Nephron progenitor cell (in vitro differentiated cells): ENCODE measurements at regions not wholly inside any gene's neighbourhood (a gene's known extent, or its start where the extent isn't known, plus 50 kb on each side); places are given as distances from the start of the nearest gene placed in this dataset.

ENCODE experiments used
- DNase-seq: peaks from one replicate; pipeline ENCODE4 v3.0.0; 2021
- H3K27ac Mint-ChIP-seq: 2 replicates; pipeline ENCODE4 v1.8.0; 2021; ENCODE audit warnings: mild to moderate bottlenecking, moderate library complexity, mixed read lengths
- H3K27me3 Mint-ChIP-seq: 2 replicates; pipeline ENCODE4 v1.8.0; 2021; ENCODE audit warnings: mild to moderate bottlenecking, low read depth, mixed read lengths; ENCODE audit not compliant: poor library complexity
- H3K36me3 Mint-ChIP-seq: 2 replicates; pipeline ENCODE4 v1.8.0; 2021; ENCODE audit warnings: low read depth, mixed read lengths
- H3K4me1 Mint-ChIP-seq: 2 replicates; pipeline ENCODE4 v1.8.0; 2021; ENCODE audit warnings: mixed read lengths
- H3K4me3 Mint-ChIP-seq: 2 replicates; pipeline ENCODE4 v1.8.0; 2021; ENCODE audit warnings: mild to moderate bottlenecking, moderate library complexity, mixed read lengths
- H3K9me3 Mint-ChIP-seq: 2 replicates; pipeline ENCODE4 v1.8.0; 2021; ENCODE audit warnings: mild to moderate bottlenecking, moderate library complexity, mixed read lengths
- TF ChIP-seq, protein P1 (sequence below): fragments of 200-600 bp; sonication (generic); IDR thresholded peaks from 2 replicates; pipeline ENCODE4 v1.5.0; 2021; ENCODE audit warnings: antibody characterized with exemption

GRCh38 chr6:169984181-169985120 is 233.0 kb downstream of the ERMARD start:
- Mint-ChIP-seq H3K36me3 (no peaks in the 10 kb centered on the region), H3K4me1 (peaks cover 22% of the 10 kb centered on the region), H3K4me3 (no peak overlapping the region), H3K27me3 (peaks cover 14% of the 10 kb centered on the region), H3K27ac (no peak overlapping the region), H3K9me3 (no peaks in the 10 kb centered on the region)
- TF ChIP-seq, protein P1, sequence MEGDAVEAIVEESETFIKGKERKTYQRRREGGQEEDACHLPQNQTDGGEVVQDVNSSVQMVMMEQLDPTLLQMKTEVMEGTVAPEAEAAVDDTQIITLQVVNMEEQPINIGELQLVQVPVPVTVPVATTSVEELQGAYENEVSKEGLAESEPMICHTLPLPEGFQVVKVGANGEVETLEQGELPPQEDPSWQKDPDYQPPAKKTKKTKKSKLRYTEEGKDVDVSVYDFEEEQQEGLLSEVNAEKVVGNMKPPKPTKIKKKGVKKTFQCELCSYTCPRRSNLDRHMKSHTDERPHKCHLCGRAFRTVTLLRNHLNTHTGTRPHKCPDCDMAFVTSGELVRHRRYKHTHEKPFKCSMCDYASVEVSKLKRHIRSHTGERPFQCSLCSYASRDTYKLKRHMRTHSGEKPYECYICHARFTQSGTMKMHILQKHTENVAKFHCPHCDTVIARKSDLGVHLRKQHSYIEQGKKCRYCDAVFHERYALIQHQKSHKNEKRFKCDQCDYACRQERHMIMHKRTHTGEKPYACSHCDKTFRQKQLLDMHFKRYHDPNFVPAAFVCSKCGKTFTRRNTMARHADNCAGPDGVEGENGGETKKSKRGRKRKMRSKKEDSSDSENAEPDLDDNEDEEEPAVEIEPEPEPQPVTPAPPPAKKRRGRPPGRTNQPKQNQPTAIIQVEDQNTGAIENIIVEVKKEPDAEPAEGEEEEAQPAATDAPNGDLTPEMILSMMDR = no peak
- no peak for DNase-seq

DNA sequence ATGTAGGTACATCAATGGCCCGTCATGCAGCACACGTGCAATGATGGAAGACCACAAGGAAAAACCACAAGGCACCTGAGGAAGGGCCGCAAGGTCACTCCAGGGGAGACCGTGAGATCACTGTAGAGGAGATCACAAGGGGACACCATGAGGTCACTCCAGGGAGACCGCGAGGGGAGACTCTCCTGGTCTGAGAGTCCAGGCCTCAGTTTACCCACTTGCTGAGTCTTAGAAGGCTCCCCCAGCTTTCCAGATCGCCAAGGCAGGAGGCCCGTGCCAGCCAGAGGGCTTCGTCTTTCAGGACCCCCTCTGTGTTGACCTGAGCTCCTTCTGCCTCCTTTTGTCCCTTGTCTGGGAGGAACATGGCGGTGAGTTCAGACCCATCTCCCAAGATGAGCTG is 232.2 kb downstream of the ERMARD start:
- Mint-ChIP-seq H3K27ac (no peak overlapping the region), H3K9me3 (no peaks in the 10 kb centered on the region), H3K36me3 (no peaks in the 10 kb centered on the region), H3K4me3 (no peak overlapping the region), H3K27me3 (peaks cover 14% of the 10 kb centered on the region), H3K4me1 (peaks cover 28% of the 10 kb centered on the region)
- DNase-seq = no peak
- TF ChIP-seq, protein P1 = no peak

GRCh38 chr6:169982461-169983386 is 231.3 kb downstream of the ERMARD start:
- no peak for DNase-seq
- H3K4me3 Mint-ChIP-seq = no peak overlapping the region
- no peak overlapping the region for H3K27ac Mint-ChIP-seq
- no peaks in the 10 kb centered on the region for H3K9me3 Mint-ChIP-seq
- TF ChIP-seq, protein P1 = no peak
- peaks cover 28% of the 10 kb centered on the region for H3K4me1 Mint-ChIP-seq
- H3K36me3 Mint-ChIP-seq = no peaks in the 10 kb centered on the region
- peaks cover 14% of the 10 kb centered on the region for H3K27me3 Mint-ChIP-seq

- H3K4me1 Mint-ChIP-seq = peaks cover 29% of the 10 kb centered on the region
- H3K27me3 Mint-ChIP-seq = peaks cover 15% of the 10 kb centered on the region
- no peaks in the 10 kb centered on the region for H3K9me3 Mint-ChIP-seq
- H3K36me3 Mint-ChIP-seq = no peaks in the 10 kb centered on the region
- no peak for DNase-seq
- TF ChIP-seq, protein P1 = no peak
- no peak overlapping the region for H3K4me3 Mint-ChIP-seq
- H3K27ac Mint-ChIP-seq = no peak overlapping the region
Measured at GRCh38 chr6:169981969-169982368, 230.5 kb downstream of the ERMARD start.

DNA sequence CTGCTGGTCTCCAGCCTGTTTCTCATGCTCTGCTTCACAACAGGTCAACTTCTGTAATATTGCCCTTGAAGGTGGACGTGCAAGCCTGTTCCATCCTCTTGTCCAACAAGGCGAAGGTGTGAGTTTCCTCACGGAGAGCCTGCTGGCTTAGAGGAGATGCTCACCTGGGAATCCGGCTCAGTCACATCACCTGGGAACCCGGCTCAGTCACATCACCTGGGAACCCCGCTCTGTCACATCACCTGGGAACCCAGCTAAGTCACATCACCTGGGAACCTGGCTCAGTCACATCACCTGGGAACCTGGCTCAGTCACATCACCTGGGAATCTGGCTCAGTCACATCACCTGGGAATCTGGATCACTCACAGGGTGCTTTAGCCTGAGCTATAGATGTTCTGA is 230.1 kb downstream of the ERMARD start:
- H3K9me3 Mint-ChIP-seq = no peaks in the 10 kb centered on the region
- peaks cover 18% of the 10 kb centered on the region for H3K27me3 Mint-ChIP-seq
- H3K36me3 Mint-ChIP-seq = no peaks in the 10 kb centered on the region
- DNase-seq = no peak
- TF ChIP-seq, protein P1 = no peak
- H3K4me1 Mint-ChIP-seq = peaks cover 33% of the 10 kb centered on the region
- no peak overlapping the region for H3K27ac Mint-ChIP-seq
- no peak overlapping the region for H3K4me3 Mint-ChIP-seq
